ENCODE measurements at regions not wholly inside any gene's neighbourhood (a gene's known extent, or its start where the extent isn't known, plus 50 kb on each side); places are given as distances from the start of the nearest gene placed in this dataset.
A peak's percentile ranks its signal among the peaks of the same experiment; 100 is the strongest.

DNA sequence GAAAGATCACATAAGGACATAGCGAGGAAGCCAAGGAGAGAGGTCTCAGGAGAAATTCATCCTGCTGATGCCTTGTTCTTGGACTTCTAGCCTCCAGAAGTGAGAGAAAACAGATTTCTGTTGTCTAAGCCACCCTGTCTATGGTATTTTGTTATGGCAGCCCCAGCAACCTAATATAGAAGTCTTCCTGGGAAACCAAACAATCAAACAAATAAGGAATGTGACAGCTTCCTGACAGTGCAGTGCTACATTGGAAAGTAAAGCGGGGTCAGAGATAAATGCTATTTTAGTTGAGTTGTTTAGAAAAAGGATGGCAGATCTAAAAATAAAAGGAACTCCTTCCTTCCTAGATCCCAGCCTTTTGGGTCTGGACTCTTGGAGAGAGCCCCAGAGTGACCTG, 443.2 kb upstream of the GYPC start:
- no peaks in the 10 kb centered on the region for H3K27me3 ChIP-seq (ENCODE audit: low read depth)
- intact Hi-C loops (cut with DNase I): no loop called here

GRCh38 chr2:126219081-126219480, 436.9 kb upstream of the GYPC start:
- DNase-seq (no peak), ATAC-seq (no peak)
- no peak overlapping the region for H3K27ac ChIP-seq
- H3K4me1 ChIP-seq: no peaks in the 10 kb centered on the region
- H3K36me3 ChIP-seq: no peaks in the 10 kb centered on the region
- no peak overlapping the region for H3K4me3 ChIP-seq
- intact Hi-C loops (cut with DNase I): no loop called here
- no peaks in the 10 kb centered on the region for H3K9me3 ChIP-seq
- TF ChIP-seq CTCF (IDR thresholded peaks at IDR 0.05): no peak
- H3K27me3 ChIP-seq (ENCODE audit: low read depth): no peaks in the 10 kb centered on the region

More for the DNA sequence above, 443.2 kb upstream of the GYPC start:
- Histone ChIP-seq H3K4me3 (no peak overlapping the region), H3K4me1 (no peaks in the 10 kb centered on the region), H3K9me3 (no peaks in the 10 kb centered on the region), H3K27ac (no peak overlapping the region), H3K36me3 (no peaks in the 10 kb centered on the region)
- DNase-seq (no peak), ATAC-seq (no peak)
- no peak for TF ChIP-seq CTCF (IDR thresholded peaks at IDR 0.05)

GRCh38 chr2:126220331-126220730, 435.6 kb upstream of the GYPC start:
- DNase-seq (no peak), ATAC-seq (peak; percentile 39 to 45)
- TF ChIP-seq CTCF (IDR thresholded peaks at IDR 0.05): no peak
- H3K27ac ChIP-seq: no peak overlapping the region
- no peaks in the 10 kb centered on the region for H3K9me3 ChIP-seq
- no peaks in the 10 kb centered on the region for H3K4me1 ChIP-seq
- H3K4me3 ChIP-seq: no peak overlapping the region
- no peaks in the 10 kb centered on the region for H3K36me3 ChIP-seq
- H3K27me3 ChIP-seq (ENCODE audit: low read depth): no peaks in the 10 kb centered on the region
- intact Hi-C loops (cut with DNase I): no loop called here

DNA sequence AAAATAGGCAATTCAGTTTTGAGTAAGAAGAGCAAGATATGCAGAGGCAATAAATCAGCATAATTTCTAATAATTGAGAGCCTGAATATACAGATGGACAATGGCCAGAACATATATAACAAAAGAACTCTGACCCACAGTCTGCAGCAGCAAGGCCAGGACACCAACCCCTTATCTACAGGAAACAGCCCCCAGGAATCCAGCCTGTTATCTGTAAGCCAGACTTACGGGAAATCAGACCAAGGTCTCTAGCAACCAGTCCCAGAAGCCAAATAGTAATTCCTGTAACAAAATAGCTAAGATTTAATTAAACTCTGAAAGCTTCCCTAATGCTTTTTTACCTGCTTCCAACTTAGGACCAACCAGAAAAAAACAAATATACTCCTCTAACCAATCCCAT, 434.5 kb upstream of the GYPC start:
- Histone ChIP-seq H3K36me3 (no peaks in the 10 kb centered on the region), H3K4me3 (no peak overlapping the region), H3K4me1 (no peaks in the 10 kb centered on the region), H3K9me3 (no peaks in the 10 kb centered on the region), H3K27ac (no peak overlapping the region), H3K27me3 (ENCODE audit: low read depth) (no peaks in the 10 kb centered on the region)
- intact Hi-C loops (cut with DNase I): no loop called here
- no peak for TF ChIP-seq CTCF (IDR thresholded peaks at IDR 0.05)
- ATAC-seq: no peak
- DNase-seq: no peak

GRCh38 chr2:126222278-126222677, 433.7 kb upstream of the GYPC start:
- intact Hi-C loops (cut with DNase I): no loop called here
- no peaks in the 10 kb centered on the region for H3K4me1 ChIP-seq
- DNase-seq: no peak

More at GRCh38 chr2:126222278-126222677, 433.7 kb upstream of the GYPC start:
- H3K27me3 ChIP-seq (ENCODE audit: low read depth): no peaks in the 10 kb centered on the region
- peak; percentile 43 to 55 for ATAC-seq
- TF ChIP-seq CTCF (IDR thresholded peaks at IDR 0.05): no peak
- no peaks in the 10 kb centered on the region for H3K36me3 ChIP-seq
- no peak overlapping the region for H3K27ac ChIP-seq
- H3K9me3 ChIP-seq: no peaks in the 10 kb centered on the region
- no peak overlapping the region for H3K4me3 ChIP-seq
